ENCODE measurements at regions not wholly inside any gene's neighbourhood (a gene's known extent, or its start where the extent isn't known, plus 50 kb on each side); places are given as distances from the start of the nearest gene placed in this dataset.

GRCh38 chr3:110628650-110629301 is 442.8 kb upstream of the NECTIN3 start:
- no peak for TF ChIP-seq POLR2A (IDR thresholded peaks at IDR 0.05)
- no peak for TF ChIP-seq CTCF (IDR thresholded peaks at IDR 0.05)
